GM21381 (cell line): ENCODE measurements at regions not wholly inside any gene's neighbourhood (a gene's known extent, or its start where the extent isn't known, plus 50 kb on each side); places are given as distances from the start of the nearest gene placed in this dataset.

ENCODE experiments used
- ATAC-seq: cut with Tn5 transposase; IDR thresholded peaks from one replicate; pipeline ENCODE4 v1.9.1; 2021; ENCODE audit warnings: mild to moderate bottlenecking, moderate library complexity; ENCODE audit not compliant: unreplicated experiment

GRCh38 chr13:44118881-44119280, 239.2 kb downstream of the LACC1 start:
- ATAC-seq, result no peak

- no peak for ATAC-seq
Measured at GRCh38 chr13:44120043-44120442, 240.3 kb downstream of the LACC1 start.

GRCh38 chr13:44120849-44121755, 241.4 kb downstream of the LACC1 start:
- ATAC-seq, result no peak

- ATAC-seq, result no peak
Measured at GRCh38 chr13:44124352-44124751, 244.6 kb downstream of the LACC1 start.

GRCh38 chr13:44125943-44126469, 246.3 kb downstream of the LACC1 start:
- ATAC-seq, result no peak

GRCh38 chr13:44128552-44129001, 245.0 kb upstream of the SERP2 start:
- ATAC-seq, result no peak

GRCh38 chr13:44129418-44129817, 244.2 kb upstream of the SERP2 start:
- ATAC-seq, result no peak

- no peak for ATAC-seq
Measured at GRCh38 chr13:44131069-44131614, 242.5 kb upstream of the SERP2 start.

- no peak for ATAC-seq
Measured at GRCh38 chr13:44132710-44133109, 240.9 kb upstream of the SERP2 start.

GRCh38 chr13:44133626-44134025, 240.0 kb upstream of the SERP2 start:
- no peak for ATAC-seq

GRCh38 chr13:44135566-44135965, 238.1 kb upstream of the SERP2 start:
- no peak for ATAC-seq

- no peak for ATAC-seq
Measured at GRCh38 chr13:44136696-44137268, 236.8 kb upstream of the SERP2 start.

- ATAC-seq, result no peak
Measured at GRCh38 chr13:44137466-44137865, 236.2 kb upstream of the SERP2 start.

- ATAC-seq, result no peak
Measured at GRCh38 chr13:44140146-44140545, 233.5 kb upstream of the SERP2 start.

- ATAC-seq, result no peak
Measured at GRCh38 chr13:44140888-44141724, 232.5 kb upstream of the SERP2 start.

- ATAC-seq, result peak; percentile 99
Measured at GRCh38 chr13:44141725-44142539, 231.7 kb upstream of the SERP2 start.

- no peak for ATAC-seq
Measured at GRCh38 chr13:44142540-44142867, 231.1 kb upstream of the SERP2 start.

- ATAC-seq, result no peak
Measured at GRCh38 chr13:44142941-44143665, 230.5 kb upstream of the SERP2 start.

GRCh38 chr13:44146138-44146537, 227.5 kb upstream of the SERP2 start:
- no peak for ATAC-seq

- ATAC-seq, result no peak
Measured at GRCh38 chr13:44147233-44147632, 226.4 kb upstream of the SERP2 start.
